ENCODE measurements at regions not wholly inside any gene's neighbourhood (a gene's known extent, or its start where the extent isn't known, plus 50 kb on each side); places are given as distances from the start of the nearest gene placed in this dataset.
"Not testable (repeated sequence)": the region's sequence is repeated elsewhere in the genome, so short reads cannot be mapped to it uniquely, and the experiment has no call there.

DNA sequence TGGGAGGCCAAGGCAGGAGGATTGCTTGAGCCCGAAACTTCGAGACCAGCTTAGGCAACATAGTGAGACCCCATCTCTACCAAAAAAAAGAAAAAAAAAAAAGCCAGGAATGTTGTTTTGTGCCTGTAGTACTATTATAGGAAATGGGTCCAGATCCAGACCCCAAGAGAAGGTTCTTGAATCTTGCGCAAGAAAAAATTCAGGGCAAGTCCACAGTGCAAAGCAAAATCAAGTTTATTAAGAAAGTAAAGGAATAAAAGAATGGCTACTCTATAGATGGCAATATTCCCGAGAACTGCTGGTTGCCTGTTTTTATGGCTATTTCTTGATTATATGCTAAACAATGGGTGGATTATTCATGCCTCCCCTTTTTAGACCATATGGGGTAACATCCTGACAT is 51.2 kb upstream of the RDX start:
- H3K27ac ChIP-seq = no peak overlapping the region
- TF ChIP-seq, protein P1, sequence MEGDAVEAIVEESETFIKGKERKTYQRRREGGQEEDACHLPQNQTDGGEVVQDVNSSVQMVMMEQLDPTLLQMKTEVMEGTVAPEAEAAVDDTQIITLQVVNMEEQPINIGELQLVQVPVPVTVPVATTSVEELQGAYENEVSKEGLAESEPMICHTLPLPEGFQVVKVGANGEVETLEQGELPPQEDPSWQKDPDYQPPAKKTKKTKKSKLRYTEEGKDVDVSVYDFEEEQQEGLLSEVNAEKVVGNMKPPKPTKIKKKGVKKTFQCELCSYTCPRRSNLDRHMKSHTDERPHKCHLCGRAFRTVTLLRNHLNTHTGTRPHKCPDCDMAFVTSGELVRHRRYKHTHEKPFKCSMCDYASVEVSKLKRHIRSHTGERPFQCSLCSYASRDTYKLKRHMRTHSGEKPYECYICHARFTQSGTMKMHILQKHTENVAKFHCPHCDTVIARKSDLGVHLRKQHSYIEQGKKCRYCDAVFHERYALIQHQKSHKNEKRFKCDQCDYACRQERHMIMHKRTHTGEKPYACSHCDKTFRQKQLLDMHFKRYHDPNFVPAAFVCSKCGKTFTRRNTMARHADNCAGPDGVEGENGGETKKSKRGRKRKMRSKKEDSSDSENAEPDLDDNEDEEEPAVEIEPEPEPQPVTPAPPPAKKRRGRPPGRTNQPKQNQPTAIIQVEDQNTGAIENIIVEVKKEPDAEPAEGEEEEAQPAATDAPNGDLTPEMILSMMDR (IDR thresholded peaks at IDR 0.05) = no peak
- H3K4me3 ChIP-seq = no peak overlapping the region
- no peak for DNase-seq (ENCODE audit: low spot score)

DNA sequence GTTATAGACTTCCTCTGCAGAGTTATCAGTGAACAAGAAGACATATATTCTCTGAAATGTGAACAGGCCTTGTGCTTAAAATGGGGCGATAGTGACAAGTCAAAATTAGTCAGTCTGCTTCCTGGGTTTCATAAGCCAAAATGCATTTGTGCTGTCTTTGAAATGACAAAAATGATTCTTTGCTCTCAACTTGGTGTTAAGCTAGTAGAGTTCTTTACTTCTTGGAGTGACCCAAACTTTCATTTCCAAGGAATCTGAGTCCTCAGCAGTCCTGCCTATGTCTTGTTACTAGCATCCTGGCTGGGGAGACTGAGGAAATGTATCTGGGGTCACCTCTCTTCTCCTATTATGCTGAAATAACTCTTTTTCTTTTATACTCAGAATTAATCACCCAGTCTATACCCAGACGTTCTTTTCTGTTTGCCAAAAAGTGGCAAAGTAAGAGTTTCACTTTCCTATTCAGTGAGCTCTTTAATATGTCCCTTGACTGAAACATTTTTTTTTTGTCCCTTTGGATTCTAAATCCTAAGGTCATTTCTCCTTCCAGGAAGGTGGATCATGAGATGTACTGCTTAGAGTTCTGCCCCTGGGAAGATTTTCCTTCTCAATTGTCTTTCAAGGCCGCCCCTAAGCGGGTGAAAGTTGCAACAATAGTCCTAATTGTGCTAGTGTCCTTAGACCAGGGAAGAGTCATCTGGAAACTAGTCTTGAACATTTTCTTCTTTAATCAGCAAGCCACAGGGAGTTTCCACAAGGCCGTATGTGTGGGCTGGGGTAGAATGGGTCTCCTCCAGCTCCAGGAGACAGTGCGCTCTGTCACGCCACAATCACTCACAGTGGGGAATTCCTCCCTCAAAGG is 53.0 kb upstream of the RDX start:
- TF ChIP-seq, protein P1 (IDR thresholded peaks at IDR 0.05) = no peak
- H3K4me3 ChIP-seq = no peak overlapping the region
- no peak for DNase-seq (ENCODE audit: low spot score)
- no peak overlapping the region for H3K27ac ChIP-seq

DNA sequence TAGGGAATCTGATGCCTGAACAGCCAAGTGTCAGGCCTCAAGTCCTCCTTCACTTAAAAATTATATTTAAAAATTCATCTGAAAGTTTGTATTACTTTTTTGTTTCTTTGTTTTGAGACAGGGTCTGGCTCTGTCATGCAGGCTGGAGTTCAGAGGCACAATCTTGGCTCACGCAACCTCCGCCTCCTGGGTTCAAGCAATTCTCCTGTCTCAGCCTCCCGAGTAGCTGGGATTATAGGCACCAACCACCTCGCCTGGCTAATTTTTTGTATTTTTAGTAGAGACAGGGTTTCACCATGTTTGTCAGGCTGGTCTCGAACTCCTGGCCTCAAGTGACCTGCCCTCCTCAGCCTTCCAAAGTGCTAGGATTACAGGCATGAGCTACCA is 53.6 kb upstream of the RDX start:
- H3K4me3 ChIP-seq; DNase-seq (ENCODE audit: low spot score); H3K27ac ChIP-seq: not testable (repeated sequence)

DNA sequence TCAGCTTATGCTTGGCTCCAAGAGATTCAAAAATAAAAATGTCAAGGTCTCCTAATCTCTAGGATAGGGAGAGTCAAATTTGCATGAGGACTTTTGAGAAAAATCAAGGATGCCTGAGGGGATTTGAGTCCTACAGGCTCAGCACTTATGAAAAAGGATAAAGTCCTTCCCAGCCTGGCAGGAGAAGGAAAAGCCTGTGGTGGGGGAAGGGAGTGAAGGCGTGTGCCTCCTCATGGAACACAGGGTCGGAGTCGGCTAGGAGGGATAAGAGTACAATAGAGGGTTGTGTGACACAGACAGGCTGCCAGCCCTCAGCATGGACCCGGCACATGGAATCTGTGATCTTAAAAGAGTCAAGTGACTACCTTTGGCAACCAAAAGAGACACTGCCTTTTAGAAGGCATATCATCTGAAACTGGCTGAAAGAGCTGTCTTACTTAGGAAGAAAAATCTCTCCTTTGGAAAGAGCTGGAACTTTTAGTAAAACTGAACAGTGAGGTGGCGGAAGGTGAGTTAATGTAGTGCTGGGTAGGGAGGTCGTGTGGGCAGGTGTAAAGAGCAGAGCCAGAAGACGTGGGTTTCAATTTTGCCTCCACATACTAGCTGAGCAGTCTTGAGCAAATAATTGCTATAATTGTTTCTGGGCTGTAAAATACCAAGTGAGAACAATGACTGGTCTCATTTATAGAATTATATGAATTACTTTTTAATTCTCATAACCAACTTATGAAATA is 58.8 kb upstream of the RDX start:
- TF ChIP-seq, protein P1 (IDR thresholded peaks at IDR 0.05) = no peak

DNA sequence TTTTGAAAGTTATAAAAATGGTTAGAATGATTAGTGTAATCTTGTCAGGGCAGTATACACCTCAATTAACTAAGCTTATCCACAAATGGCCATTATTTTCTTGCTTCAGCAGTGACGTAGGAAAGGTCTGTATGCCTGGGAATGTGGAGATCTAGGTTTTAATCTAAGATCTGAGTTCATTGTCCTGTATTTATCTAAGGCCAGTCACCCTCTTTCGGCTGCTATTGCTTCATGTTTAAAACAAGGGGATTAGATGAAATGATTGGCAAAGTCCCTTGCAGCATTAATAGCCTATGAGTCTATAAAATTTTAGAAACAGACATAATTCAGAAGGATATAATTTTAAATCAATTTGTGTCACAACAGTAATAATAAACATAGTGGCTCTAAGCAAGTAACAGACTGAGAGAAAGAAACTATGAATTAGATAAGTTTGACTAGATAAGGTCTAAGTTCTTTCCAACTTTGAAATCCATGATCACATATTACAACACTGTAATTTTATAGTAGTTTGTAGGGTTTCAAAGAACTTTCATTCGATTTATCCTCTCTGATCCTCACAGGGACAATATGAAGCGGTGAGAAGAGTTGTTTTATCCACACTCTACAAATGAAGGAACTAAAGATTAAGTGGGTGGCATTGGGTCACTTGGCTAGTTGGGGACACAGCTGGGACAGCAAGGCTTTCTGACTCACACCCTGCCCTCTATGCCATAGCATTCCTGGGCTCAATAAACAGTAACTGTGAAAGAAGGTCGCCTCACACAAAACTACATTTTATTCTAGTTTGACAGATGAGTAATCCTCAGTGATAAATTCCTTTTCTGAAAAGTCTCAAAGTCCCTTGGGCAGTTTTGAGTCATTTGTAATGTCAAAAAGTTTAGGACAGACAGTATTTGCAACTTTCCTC is 60.6 kb upstream of the RDX start:
- no peak overlapping the region for H3K27ac ChIP-seq
- TF ChIP-seq, protein P1 (IDR thresholded peaks at IDR 0.05) = no peak
- no peak for DNase-seq (ENCODE audit: low spot score)
- no peak overlapping the region for H3K4me3 ChIP-seq

More for the DNA sequence above, 58.8 kb upstream of the RDX start:
- no peak overlapping the region for H3K27ac ChIP-seq
- no peak overlapping the region for H3K4me3 ChIP-seq
- no peak for DNase-seq (ENCODE audit: low spot score)

DNA sequence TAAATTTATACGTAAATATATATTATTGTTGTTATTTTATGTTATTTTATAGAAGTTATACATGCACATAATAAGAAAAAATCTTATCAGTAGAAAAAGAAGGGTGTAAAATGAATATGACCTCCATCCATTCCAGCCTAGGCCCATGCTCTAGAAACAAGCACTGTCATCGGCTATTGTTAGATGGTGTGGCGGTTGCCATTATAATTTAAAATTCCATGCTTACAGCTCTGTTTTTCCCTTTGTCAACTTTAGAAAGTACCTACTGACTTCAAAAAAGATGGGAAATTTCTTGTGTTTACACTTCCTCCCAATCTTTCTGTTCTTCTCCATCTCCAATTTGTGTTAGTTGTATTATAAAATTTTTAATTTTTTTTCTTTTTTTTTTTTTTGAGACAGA is 61.9 kb upstream of the RDX start:
- TF ChIP-seq, protein P1 (IDR thresholded peaks at IDR 0.05) = no peak
- Histone ChIP-seq H3K27ac (no peak overlapping the region), H3K4me3 (no peak overlapping the region)
- no peak for DNase-seq (ENCODE audit: low spot score)

DNA sequence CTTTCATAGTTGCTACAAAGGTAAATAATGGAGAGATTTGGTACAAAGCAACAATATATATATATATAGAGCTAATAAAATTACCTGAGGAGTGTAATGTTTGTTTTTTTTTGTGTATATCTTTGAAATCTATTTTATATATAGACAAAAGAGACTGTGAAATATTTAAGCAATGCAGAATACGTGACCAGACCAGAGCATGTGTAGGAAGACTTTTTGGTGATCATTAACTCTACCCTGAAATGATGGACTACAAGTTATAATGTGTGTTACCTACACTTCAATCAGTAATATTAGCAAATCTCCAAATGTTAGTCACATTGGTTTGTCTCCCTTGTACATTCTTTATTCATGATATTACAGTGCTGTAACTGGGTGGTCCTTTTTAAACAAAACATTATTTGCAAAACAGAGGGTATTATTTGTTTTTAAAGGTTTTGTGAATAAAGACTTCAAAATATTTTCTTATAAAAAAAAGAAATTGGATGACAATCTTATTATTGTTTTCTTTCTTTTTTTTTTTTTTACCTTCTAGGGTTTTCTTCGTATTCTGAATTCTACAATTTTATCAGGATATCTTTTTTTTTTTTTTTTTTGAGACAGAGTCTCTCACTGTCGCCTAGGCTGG is 64.5 kb upstream of the RDX start:
- H3K4me3 ChIP-seq; H3K27ac ChIP-seq; DNase-seq (ENCODE audit: low spot score): not testable (repeated sequence)

Data from coronary artery (tissue), 2 donors.